AG04449 (cell line): ENCODE measurements at regions not wholly inside any gene's neighbourhood (a gene's known extent, or its start where the extent isn't known, plus 50 kb on each side); places are given as distances from the start of the nearest gene placed in this dataset.
"Not testable (repeated sequence)": the region's sequence is repeated elsewhere in the genome, so short reads cannot be mapped to it uniquely, and the experiment has no call there.

Source experiments
- CTCF ChIA-PET: fragments of 350-600 bp; formaldehyde crosslinking; extraction: SDS; loops from one replicate; lab custom pipeline; 2021; ENCODE audit warnings: antibody characterized with exemption; lab: Yijun Ruan, JAX
- POLR2A ChIA-PET: fragments of 400-600, 350-600 bp; formaldehyde crosslinking; extraction: SDS; loops from one replicate; lab custom pipeline; 2020; ENCODE audit warnings: antibody characterized with exemption, inconsistent platforms; lab: Yijun Ruan, JAX
- DNase-seq: peaks from one replicate; pipeline ENCODE4 v3.0.0-alpha.2; 2010; ENCODE audit warnings: low read depth, low spot score
- H3K4me3 ChIP-seq: 2 replicates; pipeline ENCODE4 v1.5.1; 2011; ENCODE audit warnings: low read depth, mild to moderate bottlenecking, control low read depth, low read length
- CTCF ChIP-seq: IDR thresholded peaks from one replicate; pipeline ENCODE4 v1.5.1; 2011; ENCODE audit warnings: mild to moderate bottlenecking, moderate library complexity, low read length, control low read depth, inconsistent platforms; ENCODE audit not compliant: insufficient read depth; ENCODE audit errors: missing control alignments

- POLR2A ChIA-PET, result interaction anchor here (1.8 kb wide), 2 partner anchors 1015 to 1018 kb away, joined by 8 to 28 read pairs; no protein-coding TSS in a partner anchor
- CTCF ChIA-PET, result no interaction called here
- no peak for DNase-seq
- TF ChIP-seq CTCF, result no peak
- peak overlapping the region; percentile 67 for H3K4me3 ChIP-seq
Measured at GRCh38 chr9:63817622-63818518, 1467.1 kb downstream of the FOXD4L5 start.

- POLR2A ChIA-PET, result interaction anchor here (1.8 kb wide), 2 partner anchors 1014 to 1017 kb away, joined by 8 to 28 read pairs; no protein-coding TSS in a partner anchor
- TF ChIP-seq CTCF, result no peak
- DNase-seq, result no peak
- CTCF ChIA-PET, result no interaction called here
- peak overlapping the region; percentile 67 for H3K4me3 ChIP-seq
Measured at GRCh38 chr9:63816751-63817621, 1468.0 kb downstream of the FOXD4L5 start.

GRCh38 chr9:63814970-63815669, 1469.9 kb downstream of the FOXD4L5 start:
- H3K4me3 ChIP-seq, POLR2A ChIA-PET, CTCF ChIA-PET, DNase-seq: not testable (repeated sequence)

- CTCF ChIA-PET, H3K4me3 ChIP-seq, DNase-seq, POLR2A ChIA-PET: not testable (repeated sequence)
Measured at GRCh38 chr9:63813391-63814021, 1471.5 kb downstream of the FOXD4L5 start.

- POLR2A ChIA-PET, H3K4me3 ChIP-seq, CTCF ChIA-PET, DNase-seq: not testable (repeated sequence)
Measured at GRCh38 chr9:63812822-63813221, 1472.2 kb downstream of the FOXD4L5 start.

- CTCF ChIA-PET, DNase-seq, H3K4me3 ChIP-seq, POLR2A ChIA-PET: not testable (repeated sequence)
Measured at GRCh38 chr9:63804205-63804604, 1480.8 kb downstream of the FOXD4L5 start.

- H3K4me3 ChIP-seq, DNase-seq, POLR2A ChIA-PET, CTCF ChIA-PET: not testable (repeated sequence)
Measured at GRCh38 chr9:63794081-63794685, 1490.8 kb downstream of the FOXD4L5 start.

- POLR2A ChIA-PET, DNase-seq, H3K4me3 ChIP-seq, CTCF ChIA-PET: not testable (repeated sequence)
Measured at GRCh38 chr9:63787454-63787853, 1497.6 kb downstream of the FOXD4L5 start.

GRCh38 chr9:63785059-63785458, 1500.0 kb downstream of the FOXD4L5 start:
- DNase-seq, CTCF ChIA-PET, H3K4me3 ChIP-seq, POLR2A ChIA-PET: not testable (repeated sequence)

- POLR2A ChIA-PET, CTCF ChIA-PET: not testable (repeated sequence)
Measured at GRCh38 chr9:63784421-63784820, 1500.6 kb downstream of the FOXD4L5 start.

GRCh38 chr9:63781817-63782439, 1503.1 kb downstream of the FOXD4L5 start:
- POLR2A ChIA-PET, DNase-seq: not testable (repeated sequence)

More at GRCh38 chr9:63784421-63784820, 1500.6 kb downstream of the FOXD4L5 start:
- DNase-seq, H3K4me3 ChIP-seq: not testable (repeated sequence)

GRCh38 chr9:63781390-63781789, 1503.6 kb downstream of the FOXD4L5 start:
- DNase-seq, H3K4me3 ChIP-seq, POLR2A ChIA-PET, CTCF ChIA-PET: not testable (repeated sequence)

More at GRCh38 chr9:63781817-63782439, 1503.1 kb downstream of the FOXD4L5 start:
- H3K4me3 ChIP-seq, CTCF ChIA-PET: not testable (repeated sequence)
